ENCODE measurements at regions not wholly inside any gene's neighbourhood (a gene's known extent, or its start where the extent isn't known, plus 50 kb on each side); places are given as distances from the start of the nearest gene placed in this dataset.

GRCh38 chr3:162019817-162020216 is 523.2 kb downstream of the OTOL1 start:
- no peak for FAIRE-seq

GRCh38 chr3:162021206-162021605 is 524.6 kb downstream of the OTOL1 start:
- no peak for FAIRE-seq

GRCh38 chr3:162022911-162023310 is 526.3 kb downstream of the OTOL1 start:
- no peak for FAIRE-seq

GRCh38 chr3:162029736-162030135 is 533.1 kb downstream of the OTOL1 start:
- no peak for FAIRE-seq

- no peak for FAIRE-seq
These were observed 537.8 kb downstream of the OTOL1 start for GRCh38 chr3:162034368-162034767.

- FAIRE-seq, result no peak
These were observed 545.0 kb downstream of the OTOL1 start for GRCh38 chr3:162041622-162042021.

- FAIRE-seq, result no peak
These were observed 556.0 kb downstream of the OTOL1 start for GRCh38 chr3:162052636-162053035.

- FAIRE-seq, result no peak
These were observed 576.1 kb downstream of the OTOL1 start for GRCh38 chr3:162072656-162073164.

- no peak for FAIRE-seq
These were observed 576.9 kb downstream of the OTOL1 start for GRCh38 chr3:162073422-162073975.

GRCh38 chr3:162077108-162077507 is 580.5 kb downstream of the OTOL1 start:
- FAIRE-seq, result no peak

- FAIRE-seq, result no peak
These were observed 585.9 kb downstream of the OTOL1 start for GRCh38 chr3:162082516-162082915.

- FAIRE-seq, result no peak
These were observed 590.8 kb downstream of the OTOL1 start for GRCh38 chr3:162087361-162087760.

GRCh38 chr3:162092751-162093150 is 596.1 kb downstream of the OTOL1 start:
- no peak for FAIRE-seq

- FAIRE-seq, result no peak
These were observed 597.7 kb downstream of the OTOL1 start for GRCh38 chr3:162094301-162094700.

GRCh38 chr3:162096874-162097273 is 600.3 kb downstream of the OTOL1 start:
- no peak for FAIRE-seq

GRCh38 chr3:162103808-162104207 is 607.2 kb downstream of the OTOL1 start:
- no peak for FAIRE-seq

- FAIRE-seq, result no peak
These were observed 615.3 kb downstream of the OTOL1 start for GRCh38 chr3:162111861-162112260.

- FAIRE-seq, result no peak
These were observed 616.1 kb downstream of the OTOL1 start for GRCh38 chr3:162112719-162113118.

GRCh38 chr3:162117961-162118360 is 621.4 kb downstream of the OTOL1 start:
- FAIRE-seq, result no peak

- FAIRE-seq, result no peak
These were observed 623.0 kb downstream of the OTOL1 start for GRCh38 chr3:162119651-162120050.

GRCh38 chr3:162122405-162122804 is 625.8 kb downstream of the OTOL1 start:
- no peak for FAIRE-seq

- FAIRE-seq, result no peak
These were observed 629.2 kb downstream of the OTOL1 start for GRCh38 chr3:162125790-162126189.

GRCh38 chr3:162130582-162130981 is 634.0 kb downstream of the OTOL1 start:
- no peak for FAIRE-seq

GRCh38 chr3:162132981-162133380 is 636.4 kb downstream of the OTOL1 start:
- FAIRE-seq, result no peak

- FAIRE-seq, result no peak
These were observed 638.0 kb downstream of the OTOL1 start for GRCh38 chr3:162134571-162134970.

Measured in islet of Langerhans (tissue), 1 donor.